ENCODE measurements at regions not wholly inside any gene's neighbourhood (a gene's known extent, or its start where the extent isn't known, plus 50 kb on each side); places are given as distances from the start of the nearest gene placed in this dataset.
A peak's percentile ranks its signal among the peaks of the same experiment; 100 is the strongest.

DNA sequence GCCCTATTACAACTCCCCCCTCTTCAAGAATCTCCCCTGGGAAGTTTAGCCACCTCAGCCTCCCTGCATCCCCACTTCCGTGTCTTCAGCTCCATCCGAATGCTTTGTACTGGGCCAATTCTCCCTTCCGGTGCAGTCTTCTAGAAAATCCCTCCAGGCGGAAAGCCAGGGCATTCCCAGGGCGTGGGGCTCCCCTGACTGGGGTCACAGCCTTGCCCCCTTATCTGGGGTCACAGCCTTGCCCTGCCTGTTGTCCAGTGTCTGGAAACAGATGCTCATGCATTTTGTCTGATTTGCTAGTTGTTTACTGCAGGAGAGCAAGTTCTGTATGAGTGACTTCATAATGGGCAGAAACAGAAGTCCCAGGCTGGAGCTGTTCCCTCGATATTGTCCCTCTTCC lies 112.5 kb upstream of the TCERG1L start:
- no peak for DNase-seq
- Histone ChIP-seq H3K9me3 (no peaks in the 10 kb centered on the region), H3K27ac (no peak overlapping the region), H3K4me1 (peaks cover 31% of the 10 kb centered on the region), H3K4me3 (no peak overlapping the region), H3K27me3 (no peaks in the 10 kb centered on the region), H3K36me3 (ENCODE audit: low read depth, missing control alignments) (no peaks in the 10 kb centered on the region)
- TF ChIP-seq POLR2A (IDR thresholded peaks at IDR 0.05): no peak
- no peak for TF ChIP-seq CTCF (IDR thresholded peaks at IDR 0.05)
- WGBS, 2 donors: 62 to 65% methylated on average over 6 of the region's 6 CpGs
- intact Hi-C loops (cut with DNase I; ENCODE audit: low total_unique reads): no loop called here

GRCh38 chr10:131424836-131425491 lies 113.4 kb upstream of the TCERG1L start:
- intact Hi-C loops (cut with DNase I; ENCODE audit: low total_unique reads): no loop called here

GRCh38 chr10:131425752-131426533 lies 114.4 kb upstream of the TCERG1L start:
- no peaks in the 10 kb centered on the region for H3K9me3 ChIP-seq
- H3K4me3 ChIP-seq: no peak overlapping the region
- peak; percentile 77 for DNase-seq
- no peaks in the 10 kb centered on the region for H3K27me3 ChIP-seq
- intact Hi-C loops (cut with DNase I; ENCODE audit: low total_unique reads): no loop called here
- H3K36me3 ChIP-seq (ENCODE audit: low read depth, missing control alignments): no peaks in the 10 kb centered on the region
- WGBS, 2 donors: 48 to 59% methylated on average over 9 to 11 of the region's 11 CpGs
- TF ChIP-seq CTCF (IDR thresholded peaks at IDR 0.05): no peak
- H3K27ac ChIP-seq: no peak overlapping the region
- peaks cover 39% of the 10 kb centered on the region for H3K4me1 ChIP-seq

More at GRCh38 chr10:131424836-131425491, 113.4 kb upstream of the TCERG1L start:
- H3K27me3 ChIP-seq: no peaks in the 10 kb centered on the region
- H3K4me1 ChIP-seq: peaks cover 39% of the 10 kb centered on the region
- H3K36me3 ChIP-seq (ENCODE audit: low read depth, missing control alignments): no peaks in the 10 kb centered on the region
- no peak for DNase-seq
- H3K9me3 ChIP-seq: no peaks in the 10 kb centered on the region
- TF ChIP-seq POLR2A (IDR thresholded peaks at IDR 0.05) (no peak), CTCF (IDR thresholded peaks at IDR 0.05) (no peak)
- H3K27ac ChIP-seq: no peak overlapping the region
- no peak overlapping the region for H3K4me3 ChIP-seq
- 84 to 90% methylated on average over 12 of the region's 12 CpGs for WGBS, 2 donors

DNA sequence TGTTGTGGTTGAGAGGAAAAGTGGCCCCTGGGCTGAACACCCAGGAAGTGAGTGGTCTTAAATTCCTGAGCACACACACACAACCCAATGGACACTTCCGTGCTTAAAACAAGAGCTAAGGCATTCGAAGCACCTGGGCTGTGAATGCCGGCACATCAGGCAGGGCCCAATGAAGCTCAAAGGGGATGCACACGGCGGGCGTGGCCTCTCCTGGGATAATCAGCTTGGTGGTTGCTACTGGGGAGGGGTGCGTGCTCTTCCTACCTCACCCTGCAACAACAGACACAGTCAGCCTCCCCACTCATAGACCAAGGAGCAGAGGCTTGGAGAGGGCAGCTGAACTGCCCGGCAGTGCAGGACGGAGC lies 115.0 kb upstream of the TCERG1L start:
- no peak for TF ChIP-seq CTCF (IDR thresholded peaks at IDR 0.05)
- TF ChIP-seq POLR2A (IDR thresholded peaks at IDR 0.05): no peak
- no peak for DNase-seq
- no peaks in the 10 kb centered on the region for H3K36me3 ChIP-seq (ENCODE audit: low read depth, missing control alignments)
- intact Hi-C loops (cut with DNase I; ENCODE audit: low total_unique reads): no loop called here
- H3K9me3 ChIP-seq: no peaks in the 10 kb centered on the region
- H3K27me3 ChIP-seq: no peaks in the 10 kb centered on the region
- no peak overlapping the region for H3K4me3 ChIP-seq
- 44 to 60% methylated on average over 2 to 9 of the region's 9 CpGs for WGBS, 2 donors
- peaks cover 39% of the 10 kb centered on the region for H3K4me1 ChIP-seq
- no peak overlapping the region for H3K27ac ChIP-seq

Measured in testis (tissue), 2 donors.